ENCODE measurements at regions not wholly inside any gene's neighbourhood (a gene's known extent, or its start where the extent isn't known, plus 50 kb on each side); places are given as distances from the start of the nearest gene placed in this dataset.

DNA sequence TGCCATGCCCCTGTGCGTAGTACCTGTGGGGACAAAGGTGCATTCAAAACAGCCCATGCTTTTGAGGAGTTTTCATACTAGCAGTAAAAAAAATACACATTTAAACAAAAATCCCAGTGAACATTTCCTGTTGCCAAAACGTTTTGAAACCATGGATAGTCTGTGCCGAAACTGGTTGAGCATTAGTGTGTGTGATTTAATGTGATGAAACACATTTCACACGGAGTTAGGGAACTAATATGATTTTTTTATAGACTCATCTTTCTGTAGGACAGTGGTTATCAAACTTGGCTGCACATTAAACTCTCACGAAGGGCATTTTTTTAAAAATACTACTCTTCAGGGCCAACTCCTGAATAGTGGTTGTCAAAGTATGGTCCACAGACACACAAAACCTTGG, 111.8 kb upstream of the CREB5 start:
- no peak overlapping the region for H3K4me3 ChIP-seq (ENCODE audit: low read depth, low read length)
- DNase-seq: no peak
- in situ Hi-C loops (cut with HindIII; ENCODE audit: low pct_ligation_motif_present, low sequenced_read_pairs): no loop called here
- H3K27me3 ChIP-seq (replicated peaks): no peaks in the 10 kb centered on the region
- TF ChIP-seq, protein P1, sequence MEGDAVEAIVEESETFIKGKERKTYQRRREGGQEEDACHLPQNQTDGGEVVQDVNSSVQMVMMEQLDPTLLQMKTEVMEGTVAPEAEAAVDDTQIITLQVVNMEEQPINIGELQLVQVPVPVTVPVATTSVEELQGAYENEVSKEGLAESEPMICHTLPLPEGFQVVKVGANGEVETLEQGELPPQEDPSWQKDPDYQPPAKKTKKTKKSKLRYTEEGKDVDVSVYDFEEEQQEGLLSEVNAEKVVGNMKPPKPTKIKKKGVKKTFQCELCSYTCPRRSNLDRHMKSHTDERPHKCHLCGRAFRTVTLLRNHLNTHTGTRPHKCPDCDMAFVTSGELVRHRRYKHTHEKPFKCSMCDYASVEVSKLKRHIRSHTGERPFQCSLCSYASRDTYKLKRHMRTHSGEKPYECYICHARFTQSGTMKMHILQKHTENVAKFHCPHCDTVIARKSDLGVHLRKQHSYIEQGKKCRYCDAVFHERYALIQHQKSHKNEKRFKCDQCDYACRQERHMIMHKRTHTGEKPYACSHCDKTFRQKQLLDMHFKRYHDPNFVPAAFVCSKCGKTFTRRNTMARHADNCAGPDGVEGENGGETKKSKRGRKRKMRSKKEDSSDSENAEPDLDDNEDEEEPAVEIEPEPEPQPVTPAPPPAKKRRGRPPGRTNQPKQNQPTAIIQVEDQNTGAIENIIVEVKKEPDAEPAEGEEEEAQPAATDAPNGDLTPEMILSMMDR (IDR thresholded peaks at IDR 0.05; ENCODE audit: low read depth, low read length, missing control alignments): no peak
- no peak overlapping the region for H3K27ac ChIP-seq
- H3K36me3 ChIP-seq (replicated peaks): no peaks in the 10 kb centered on the region

DNA sequence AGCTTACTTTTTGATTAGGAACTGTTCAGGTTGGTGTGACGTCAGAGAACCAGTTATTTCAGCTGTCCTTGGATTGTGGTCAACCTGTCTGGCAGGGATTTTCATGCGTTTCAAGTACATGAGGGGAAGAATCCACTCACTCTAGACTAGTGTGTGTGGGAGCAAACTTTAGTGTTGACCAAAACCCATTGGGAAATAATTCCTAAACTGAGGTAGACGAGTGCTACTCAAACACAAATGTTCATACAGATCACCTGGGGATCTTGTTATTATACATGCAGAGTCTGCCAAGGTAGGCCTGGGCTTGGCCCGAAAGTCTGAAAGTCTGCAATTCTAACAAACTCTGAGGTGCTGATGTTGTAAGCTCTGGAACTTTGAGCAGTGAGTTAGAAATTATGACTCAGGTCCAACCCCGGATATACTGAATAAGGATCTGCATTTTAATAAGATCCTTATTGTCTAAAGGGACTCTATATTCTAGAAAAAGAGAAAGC, 111.1 kb upstream of the CREB5 start:
- in situ Hi-C loops (cut with HindIII; ENCODE audit: low pct_ligation_motif_present, low sequenced_read_pairs): no loop called here
- Histone ChIP-seq H3K27ac (no peak overlapping the region), H3K36me3 (replicated peaks) (no peaks in the 10 kb centered on the region), H3K4me3 (ENCODE audit: low read depth, low read length) (no peak overlapping the region), H3K27me3 (replicated peaks) (no peaks in the 10 kb centered on the region)
- DNase-seq: no peak
- TF ChIP-seq, protein P1 (IDR thresholded peaks at IDR 0.05; ENCODE audit: low read depth, low read length, missing control alignments): no peak

DNA sequence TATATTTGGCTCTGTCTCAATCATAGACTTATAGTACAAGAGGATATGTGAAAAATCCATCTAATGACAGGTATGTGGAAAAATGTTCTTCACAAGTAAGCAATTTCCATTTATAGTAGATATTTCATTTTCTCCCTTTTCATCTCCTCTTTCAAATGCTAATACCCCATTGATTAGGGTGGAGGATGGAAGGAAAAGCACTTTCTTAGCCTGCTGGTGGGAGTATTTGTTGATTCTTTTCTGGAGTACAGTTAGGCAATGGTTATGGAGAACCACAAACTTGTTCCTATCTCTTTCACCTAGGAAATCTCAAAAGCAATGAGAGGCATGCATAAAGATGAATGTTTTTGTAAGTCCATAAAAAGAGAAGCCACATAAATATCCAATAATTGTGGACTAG, 108.0 kb upstream of the CREB5 start:
- DNase-seq: no peak
- H3K36me3 ChIP-seq (replicated peaks): no peaks in the 10 kb centered on the region
- no peak overlapping the region for H3K27ac ChIP-seq
- no peaks in the 10 kb centered on the region for H3K27me3 ChIP-seq (replicated peaks)
- no peak overlapping the region for H3K4me3 ChIP-seq (ENCODE audit: low read depth, low read length)
- TF ChIP-seq, protein P1 (IDR thresholded peaks at IDR 0.05; ENCODE audit: low read depth, low read length, missing control alignments): no peak
- in situ Hi-C loops (cut with HindIII; ENCODE audit: low pct_ligation_motif_present, low sequenced_read_pairs): no loop called here

DNA sequence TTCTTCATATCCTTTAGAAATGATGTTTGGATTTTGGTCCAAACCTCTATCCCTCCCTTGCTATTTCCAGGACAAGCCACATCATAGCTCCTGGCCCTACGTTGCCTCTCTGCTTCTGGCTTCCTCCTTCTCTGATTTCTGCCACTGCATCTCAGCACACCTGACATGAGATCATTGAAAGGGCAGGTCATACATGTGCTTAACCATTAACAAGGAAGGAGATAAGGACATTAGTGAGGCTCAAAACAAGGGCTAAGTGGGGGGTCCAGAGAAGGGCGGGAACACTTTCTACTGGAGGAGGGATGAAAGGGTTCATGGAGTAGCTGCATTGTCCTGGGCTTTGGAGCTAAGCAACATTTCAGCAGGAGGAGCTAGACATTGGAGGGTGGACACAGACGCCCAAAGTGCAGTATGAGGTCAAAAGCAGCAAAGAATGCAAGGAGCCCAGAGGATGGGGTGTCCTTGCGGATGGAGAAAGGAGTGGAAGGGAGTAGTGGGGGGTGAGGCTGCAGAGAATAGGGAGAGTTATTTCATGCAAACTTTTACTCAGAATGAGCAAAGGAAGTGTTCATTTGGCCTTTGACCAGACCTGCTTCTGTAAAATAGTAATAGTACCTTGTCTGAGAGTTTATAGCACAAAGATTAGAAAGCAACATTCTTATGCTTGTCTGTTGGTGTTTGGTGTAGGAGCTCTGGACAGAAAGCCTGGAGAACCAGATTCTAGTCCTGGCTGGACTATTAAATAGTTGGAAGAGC, 102.4 kb upstream of the CREB5 start:
- H3K27ac ChIP-seq: no peak overlapping the region
- no peak for DNase-seq
- in situ Hi-C loops (cut with HindIII; ENCODE audit: low pct_ligation_motif_present, low sequenced_read_pairs): no loop called here
- no peak overlapping the region for H3K4me3 ChIP-seq (ENCODE audit: low read depth, low read length)
- TF ChIP-seq, protein P1 (IDR thresholded peaks at IDR 0.05; ENCODE audit: low read depth, low read length, missing control alignments): no peak
- peaks cover 15% of the 10 kb centered on the region for H3K27me3 ChIP-seq (replicated peaks)
- no peaks in the 10 kb centered on the region for H3K36me3 ChIP-seq (replicated peaks)

DNA sequence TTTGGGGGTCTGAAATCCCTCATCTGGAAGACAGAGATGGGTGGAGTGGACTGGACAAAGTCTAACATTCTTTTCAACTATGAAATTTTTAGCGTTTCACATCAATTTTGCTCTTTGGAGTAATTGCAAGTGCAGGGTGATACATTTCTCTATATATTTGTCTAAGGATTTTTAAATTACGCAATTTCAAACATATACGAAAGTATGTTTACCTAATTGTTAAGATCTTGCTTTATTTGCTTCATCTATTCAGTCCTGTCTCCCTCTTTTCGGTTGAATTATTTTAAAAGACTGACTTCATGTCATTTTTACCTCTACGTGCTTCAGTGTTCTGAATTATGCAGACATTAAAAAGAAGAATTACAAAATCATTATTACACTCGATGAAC, 101.9 kb upstream of the CREB5 start:
- in situ Hi-C loops (cut with HindIII; ENCODE audit: low pct_ligation_motif_present, low sequenced_read_pairs): no loop called here
- Histone ChIP-seq H3K4me3 (ENCODE audit: low read depth, low read length) (no peak overlapping the region), H3K36me3 (replicated peaks) (no peaks in the 10 kb centered on the region), H3K27me3 (replicated peaks) (peaks cover 15% of the 10 kb centered on the region), H3K27ac (no peak overlapping the region)
- no peak for DNase-seq
- TF ChIP-seq, protein P1 (IDR thresholded peaks at IDR 0.05; ENCODE audit: low read depth, low read length, missing control alignments): no peak

DNA sequence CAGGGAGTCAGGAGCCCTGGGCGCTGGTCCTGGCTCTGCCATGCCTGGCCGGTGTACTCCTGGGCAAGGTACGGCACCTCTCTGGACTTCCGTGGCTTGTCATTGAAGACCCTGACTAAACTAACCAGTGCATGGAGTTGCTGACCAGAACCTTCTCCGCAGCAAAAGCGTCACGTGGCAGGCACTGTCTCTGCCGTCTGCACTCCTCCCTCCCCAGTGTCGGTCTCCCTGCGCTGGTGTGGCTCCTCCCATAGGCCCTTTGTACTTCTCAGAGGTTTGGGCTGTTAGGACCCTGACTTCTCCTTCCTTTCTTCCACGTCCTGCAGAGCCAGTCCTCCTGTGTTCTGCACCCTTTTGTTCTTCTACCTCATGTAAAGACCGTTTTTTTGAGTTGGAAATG, 100.6 kb upstream of the CREB5 start:
- TF ChIP-seq, protein P1 (IDR thresholded peaks at IDR 0.05; ENCODE audit: low read depth, low read length, missing control alignments): no peak
- H3K4me3 ChIP-seq (ENCODE audit: low read depth, low read length): no peak overlapping the region
- no peak for DNase-seq
- no peak overlapping the region for H3K27ac ChIP-seq
- in situ Hi-C loops (cut with HindIII; ENCODE audit: low pct_ligation_motif_present, low sequenced_read_pairs): no loop called here
- H3K36me3 ChIP-seq (replicated peaks): no peaks in the 10 kb centered on the region
- peaks cover 19% of the 10 kb centered on the region for H3K27me3 ChIP-seq (replicated peaks)

All from brain microvascular endothelial cell (primary cell).